ENCODE measurements at regions not wholly inside any gene's neighbourhood (a gene's known extent, or its start where the extent isn't known, plus 50 kb on each side); places are given as distances from the start of the nearest gene placed in this dataset.

- DNase-seq (ENCODE audit: low read depth in 4 of 4, low spot score in 3 of 4) = no peak
Observed at GRCh38 chr6:91299544-91300491, 712.9 kb upstream of the MAP3K7 start.

- DNase-seq (ENCODE audit: low read depth in 4 of 4, low spot score in 3 of 4) = no peak
Observed at GRCh38 chr6:91298543-91299145, 711.8 kb upstream of the MAP3K7 start.

GRCh38 chr6:91293395-91293794 is 706.5 kb upstream of the MAP3K7 start:
- DNase-seq (ENCODE audit: low read depth in 4 of 4, low spot score in 3 of 4) = no peak

- DNase-seq (ENCODE audit: low read depth in 4 of 4, low spot score in 3 of 4) = no peak
Observed at GRCh38 chr6:91291071-91291470, 704.2 kb upstream of the MAP3K7 start.

GRCh38 chr6:91288741-91289140 is 701.9 kb upstream of the MAP3K7 start:
- DNase-seq (ENCODE audit: low read depth in 4 of 4, low spot score in 3 of 4) = no peak

GRCh38 chr6:91281901-91282300 is 695.0 kb upstream of the MAP3K7 start:
- DNase-seq (ENCODE audit: low read depth in 4 of 4, low spot score in 3 of 4) = no peak

GRCh38 chr6:91280494-91280830 is 693.6 kb upstream of the MAP3K7 start:
- no peak for DNase-seq (ENCODE audit: low read depth in 4 of 4, low spot score in 3 of 4)

- no peak for DNase-seq (ENCODE audit: low read depth in 4 of 4, low spot score in 3 of 4)
Observed at GRCh38 chr6:91279740-91280493, 693.0 kb upstream of the MAP3K7 start.

- DNase-seq (ENCODE audit: low read depth in 4 of 4, low spot score in 3 of 4) = no peak
Observed at GRCh38 chr6:91278416-91278815, 691.5 kb upstream of the MAP3K7 start.

- no peak for DNase-seq (ENCODE audit: low read depth in 4 of 4, low spot score in 3 of 4)
Observed at GRCh38 chr6:91276315-91276714, 689.4 kb upstream of the MAP3K7 start.

GRCh38 chr6:91273729-91274128 is 686.9 kb upstream of the MAP3K7 start:
- no peak for DNase-seq (ENCODE audit: low read depth in 4 of 4, low spot score in 3 of 4)

- DNase-seq (ENCODE audit: low read depth in 4 of 4, low spot score in 3 of 4) = no peak
Observed at GRCh38 chr6:91271807-91272206, 684.9 kb upstream of the MAP3K7 start.

- DNase-seq (ENCODE audit: low read depth in 4 of 4, low spot score in 3 of 4) = no peak
Observed at GRCh38 chr6:91268941-91269340, 682.1 kb upstream of the MAP3K7 start.

- no peak for DNase-seq (ENCODE audit: low read depth in 4 of 4, low spot score in 3 of 4)
Observed at GRCh38 chr6:91267246-91267645, 680.4 kb upstream of the MAP3K7 start.

- DNase-seq (ENCODE audit: low read depth in 4 of 4, low spot score in 3 of 4) = no peak
Observed at GRCh38 chr6:91266156-91266555, 679.3 kb upstream of the MAP3K7 start.

- DNase-seq (ENCODE audit: low read depth in 4 of 4, low spot score in 3 of 4) = no peak
Observed at GRCh38 chr6:91243436-91243835, 656.6 kb upstream of the MAP3K7 start.

- DNase-seq (ENCODE audit: low read depth in 4 of 4, low spot score in 3 of 4) = no peak
Observed at GRCh38 chr6:91242614-91242949, 655.7 kb upstream of the MAP3K7 start.

GRCh38 chr6:91241946-91242613 is 655.2 kb upstream of the MAP3K7 start:
- DNase-seq (ENCODE audit: low read depth in 4 of 4, low spot score in 3 of 4) = no peak

- no peak for DNase-seq (ENCODE audit: low read depth in 4 of 4, low spot score in 3 of 4)
Observed at GRCh38 chr6:91240878-91241603, 654.2 kb upstream of the MAP3K7 start.

- DNase-seq (ENCODE audit: low read depth in 4 of 4, low spot score in 3 of 4) = no peak
Observed at GRCh38 chr6:91221072-91221720, 634.3 kb upstream of the MAP3K7 start.
